IPS-18a (cell line): ENCODE measurements at regions not wholly inside any gene's neighbourhood (a gene's known extent, or its start where the extent isn't known, plus 50 kb on each side); places are given as distances from the start of the nearest gene placed in this dataset.
"Not testable (repeated sequence)": the region's sequence is repeated elsewhere in the genome, so short reads cannot be mapped to it uniquely, and the experiment has no call there.

Source experiments
- H3K27ac ChIP-seq: one replicate; pipeline ENCODE4 v1.5.1; 2013; ENCODE audit warnings: low read length
- H3K27me3 ChIP-seq: one replicate; pipeline ENCODE4 v1.6.1; 2013; ENCODE audit warnings: mild to moderate bottlenecking, low read length; ENCODE audit not compliant: control insufficient read depth, insufficient read depth
- H3K36me3 ChIP-seq: one replicate; pipeline ENCODE4 v1.6.1; 2013; ENCODE audit warnings: low read depth, low read length; ENCODE audit not compliant: control insufficient read depth
- H3K4me1 ChIP-seq: one replicate; pipeline ENCODE4 v1.6.1; 2013; ENCODE audit warnings: low read depth, low read length; ENCODE audit not compliant: control insufficient read depth
- H3K4me3 ChIP-seq: one replicate; pipeline ENCODE4 v1.5.1; 2013; ENCODE audit warnings: low read length
- H3K9ac ChIP-seq: one replicate; pipeline ENCODE4 v1.6.1; 2013; ENCODE audit warnings: mild to moderate bottlenecking, low read length, moderate library complexity
- H3K9me3 ChIP-seq: one replicate; pipeline ENCODE4 v1.6.1; 2013; ENCODE audit warnings: low read depth, low read length; ENCODE audit not compliant: control insufficient read depth

DNA sequence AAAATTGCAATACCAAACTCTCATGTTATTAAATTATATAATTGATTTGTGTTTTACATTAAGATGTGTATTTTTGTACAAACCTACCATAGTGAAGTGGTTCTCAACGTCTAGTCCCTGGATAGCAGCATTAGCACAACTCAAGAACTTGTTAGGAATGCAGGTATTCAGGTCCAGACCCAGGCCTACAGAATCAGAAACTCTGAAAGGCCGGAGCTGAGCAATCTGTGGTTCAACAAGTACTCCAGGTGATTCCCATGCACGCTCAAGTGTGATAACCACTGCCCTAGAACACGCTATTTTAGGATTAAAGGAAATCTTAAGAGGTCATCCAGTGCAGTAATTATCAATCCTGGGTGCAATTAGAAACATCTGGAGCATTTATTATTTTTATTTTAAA lies 456.3 kb downstream of the IRS2 start:
- Histone ChIP-seq H3K27ac (no peak overlapping the region), H3K4me1 (no peaks in the 10 kb centered on the region), H3K27me3 (no peaks in the 10 kb centered on the region), H3K4me3 (no peak overlapping the region), H3K9me3 (no peaks in the 10 kb centered on the region), H3K9ac (no peak overlapping the region), H3K36me3 (no peaks in the 10 kb centered on the region)

DNA sequence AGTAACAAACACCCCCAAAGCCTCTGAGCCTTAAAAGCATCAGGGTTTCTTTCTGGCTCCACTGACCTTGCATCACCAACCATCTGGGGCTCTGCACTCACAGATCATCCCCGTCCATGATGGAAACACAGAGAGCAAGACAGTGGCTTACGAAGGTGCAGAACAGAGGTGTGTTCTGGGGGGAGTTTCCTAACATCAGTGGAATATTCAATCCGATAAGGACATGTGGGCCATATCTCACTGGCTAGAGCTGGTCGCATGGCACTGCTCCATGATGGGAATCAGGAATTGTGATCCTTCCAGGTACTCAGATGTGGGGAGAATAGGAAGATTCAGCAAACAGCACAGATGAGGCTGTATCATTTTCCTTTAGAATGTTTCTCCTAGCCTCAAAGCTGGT lies 457.2 kb downstream of the IRS2 start:
- Histone ChIP-seq H3K27me3 (no peaks in the 10 kb centered on the region), H3K9me3 (no peaks in the 10 kb centered on the region), H3K9ac (no peak overlapping the region), H3K4me1 (no peaks in the 10 kb centered on the region), H3K27ac (no peak overlapping the region), H3K36me3 (no peaks in the 10 kb centered on the region), H3K4me3 (no peak overlapping the region)

GRCh38 chr13:109326601-109327000 lies 459.8 kb downstream of the IRS2 start:
- Histone ChIP-seq H3K27me3 (no peaks in the 10 kb centered on the region), H3K27ac (no peak overlapping the region), H3K4me3 (no peak overlapping the region), H3K9ac (no peak overlapping the region), H3K36me3 (no peaks in the 10 kb centered on the region), H3K4me1 (no peaks in the 10 kb centered on the region), H3K9me3 (no peaks in the 10 kb centered on the region)

GRCh38 chr13:109323338-109323737 lies 463.0 kb downstream of the IRS2 start:
- no peak overlapping the region for H3K4me3 ChIP-seq
- H3K27me3 ChIP-seq, result no peaks in the 10 kb centered on the region
- no peak overlapping the region for H3K27ac ChIP-seq
- no peak overlapping the region for H3K9ac ChIP-seq
- H3K36me3 ChIP-seq, result no peaks in the 10 kb centered on the region
- H3K4me1 ChIP-seq, result no peaks in the 10 kb centered on the region
- no peaks in the 10 kb centered on the region for H3K9me3 ChIP-seq

DNA sequence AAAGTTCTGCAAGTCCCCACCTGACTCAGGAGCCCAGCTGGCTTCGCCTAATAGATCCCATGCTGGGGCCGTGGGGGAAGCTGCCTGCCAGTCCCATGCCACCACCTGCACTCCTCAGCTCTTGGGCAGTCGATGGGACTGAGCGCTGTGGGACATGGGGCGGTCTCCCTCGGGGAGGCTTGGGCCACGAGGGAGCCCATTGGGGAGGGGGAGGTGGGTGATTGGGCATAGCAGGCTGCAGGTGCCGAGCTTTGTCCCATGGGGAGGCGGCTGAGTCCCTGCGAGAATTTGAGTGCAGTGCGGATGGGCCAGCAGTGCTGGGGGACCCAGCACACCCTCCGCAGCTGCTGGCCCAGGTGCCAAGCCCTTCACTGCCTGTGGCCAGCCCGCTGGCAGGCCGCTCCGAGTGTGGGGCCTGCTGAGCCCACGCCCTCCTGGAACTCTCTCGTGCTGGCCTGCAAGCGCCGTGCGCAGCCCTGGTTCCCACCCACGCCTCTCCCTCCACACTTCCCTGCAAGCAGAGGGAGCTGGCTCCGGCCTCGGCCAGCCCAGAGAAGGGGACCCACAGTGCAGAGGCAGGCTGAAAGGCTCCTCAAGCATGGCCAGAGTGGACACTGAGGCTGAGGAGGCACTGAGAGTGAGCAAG lies 467.3 kb downstream of the IRS2 start:
- Histone ChIP-seq H3K4me1 (no peaks in the 10 kb centered on the region), H3K36me3 (no peaks in the 10 kb centered on the region), H3K4me3 (no peak overlapping the region), H3K27me3 (no peaks in the 10 kb centered on the region), H3K9me3 (no peaks in the 10 kb centered on the region), H3K9ac (no peak overlapping the region), H3K27ac (no peak overlapping the region)

DNA sequence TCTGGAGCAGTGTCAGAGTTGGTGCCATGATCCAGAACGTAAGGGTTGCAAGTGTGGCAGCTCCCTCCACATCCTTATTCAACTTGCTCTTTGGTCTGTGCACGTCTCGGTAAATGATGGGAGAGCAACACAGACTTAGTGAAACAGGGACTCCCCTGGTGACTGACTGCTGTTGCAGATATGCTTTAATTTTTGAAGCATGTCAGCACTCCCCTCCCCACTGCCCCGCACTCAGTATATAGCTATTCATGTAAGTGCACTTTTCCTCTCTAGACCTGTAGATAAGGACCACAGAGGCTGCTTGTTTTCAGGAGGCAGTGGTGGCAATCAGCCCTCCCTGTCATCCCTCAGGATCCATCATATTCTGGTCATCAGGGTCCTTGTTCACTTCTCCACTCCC lies 470.9 kb downstream of the IRS2 start:
- Histone ChIP-seq H3K27ac (no peak overlapping the region), H3K4me1 (no peaks in the 10 kb centered on the region), H3K36me3 (no peaks in the 10 kb centered on the region), H3K9ac (no peak overlapping the region), H3K4me3 (no peak overlapping the region), H3K9me3 (no peaks in the 10 kb centered on the region), H3K27me3 (no peaks in the 10 kb centered on the region)

DNA sequence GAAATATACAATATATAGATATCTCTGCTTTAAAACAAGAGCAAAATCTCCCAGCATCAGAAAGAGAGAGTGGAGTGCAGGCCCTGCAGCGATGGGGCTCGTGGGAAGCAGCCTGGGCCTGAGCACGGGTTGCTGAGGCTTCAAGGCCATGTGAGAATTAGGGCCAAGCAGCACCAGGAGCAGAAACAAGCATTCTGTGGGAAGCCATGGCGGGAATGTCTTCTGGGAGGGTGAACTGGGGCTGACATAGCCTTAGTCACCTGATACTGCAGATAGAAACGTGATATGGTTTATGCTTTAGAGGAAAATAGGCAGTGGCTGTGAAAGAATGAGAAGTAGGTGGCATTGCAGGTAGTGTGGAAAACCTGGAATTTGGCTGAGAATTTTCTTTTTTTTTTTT lies 472.3 kb downstream of the IRS2 start:
- Histone ChIP-seq H3K4me3 (no peak overlapping the region), H3K9ac (no peak overlapping the region), H3K36me3 (no peaks in the 10 kb centered on the region), H3K27ac (no peak overlapping the region), H3K4me1 (no peaks in the 10 kb centered on the region), H3K27me3 (no peaks in the 10 kb centered on the region), H3K9me3 (no peaks in the 10 kb centered on the region)

- H3K27me3 ChIP-seq, result no peaks in the 10 kb centered on the region
- no peak overlapping the region for H3K27ac ChIP-seq
- H3K9ac ChIP-seq, result no peak overlapping the region
- H3K4me1 ChIP-seq, result no peaks in the 10 kb centered on the region
- H3K4me3 ChIP-seq, result no peak overlapping the region
- no peaks in the 10 kb centered on the region for H3K9me3 ChIP-seq
- H3K36me3 ChIP-seq, result no peaks in the 10 kb centered on the region
Measured at GRCh38 chr13:109312399-109312798, 474.0 kb downstream of the IRS2 start.

- H3K27me3 ChIP-seq, H3K9ac ChIP-seq, H3K9me3 ChIP-seq, H3K36me3 ChIP-seq, H3K4me3 ChIP-seq, H3K4me1 ChIP-seq, H3K27ac ChIP-seq: not testable (repeated sequence)
Measured at GRCh38 chr13:109311431-109311976, 474.9 kb downstream of the IRS2 start.

DNA sequence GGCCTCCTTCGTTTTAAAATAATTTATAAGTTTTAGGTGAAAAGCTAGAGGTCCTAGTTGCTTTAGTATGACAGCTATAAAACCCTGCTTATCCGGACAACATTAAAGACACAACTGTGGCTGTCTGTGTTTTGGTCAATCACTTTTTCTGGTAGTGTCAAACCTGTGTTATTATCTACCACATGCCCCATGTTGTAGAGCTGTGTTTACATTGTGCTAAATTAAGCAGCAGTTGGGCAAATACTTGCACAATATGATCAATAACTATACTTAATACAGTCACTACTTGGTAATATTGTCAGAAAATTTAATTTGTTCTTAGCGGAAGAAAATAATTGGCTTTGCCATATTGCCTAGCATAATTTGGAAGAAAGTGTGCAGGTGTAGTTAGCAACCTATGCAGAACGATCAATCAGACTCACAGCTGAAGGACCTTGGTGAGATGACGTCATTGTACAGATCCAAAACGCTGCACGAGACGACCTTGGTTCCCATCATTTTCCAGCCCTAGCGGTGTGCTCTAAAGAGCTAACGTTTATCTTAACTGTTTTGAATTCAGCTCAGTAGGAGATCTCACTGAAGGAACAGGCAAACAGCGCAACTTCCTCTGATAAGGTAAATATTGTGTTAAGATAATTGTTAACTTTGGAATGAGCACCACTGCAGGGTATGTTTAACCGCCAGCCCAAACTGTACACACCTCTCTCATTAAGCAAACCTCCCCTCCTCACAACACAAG lies 476.6 kb downstream of the IRS2 start:
- Histone ChIP-seq H3K9me3 (no peaks in the 10 kb centered on the region), H3K9ac (no peak overlapping the region), H3K4me1 (no peaks in the 10 kb centered on the region), H3K4me3 (no peak overlapping the region), H3K27ac (no peak overlapping the region), H3K36me3 (no peaks in the 10 kb centered on the region), H3K27me3 (no peaks in the 10 kb centered on the region)

DNA sequence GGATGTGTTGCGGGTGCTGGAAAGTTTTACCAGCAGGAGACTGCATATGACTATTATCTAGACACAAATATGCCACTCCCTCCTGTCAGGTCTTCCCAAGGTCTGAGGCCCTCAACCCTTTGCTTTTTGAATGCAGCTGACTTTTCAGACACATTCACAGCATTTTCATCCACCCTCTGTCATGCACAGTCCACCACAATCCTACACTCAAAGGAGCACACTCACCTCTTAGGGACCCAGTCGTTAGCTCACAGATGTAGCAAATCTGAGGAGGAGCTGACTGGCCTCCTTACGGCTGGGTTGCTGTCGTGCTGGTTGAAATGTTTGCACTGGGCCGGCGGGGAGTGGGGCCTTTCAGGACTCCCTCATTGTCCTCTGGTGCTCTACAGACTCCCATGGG lies 479.4 kb downstream of the IRS2 start:
- H3K27me3 ChIP-seq, result no peaks in the 10 kb centered on the region
- H3K4me3 ChIP-seq, result no peak overlapping the region
- no peaks in the 10 kb centered on the region for H3K4me1 ChIP-seq
- no peaks in the 10 kb centered on the region for H3K36me3 ChIP-seq
- no peak overlapping the region for H3K9ac ChIP-seq
- no peak overlapping the region for H3K27ac ChIP-seq
- no peaks in the 10 kb centered on the region for H3K9me3 ChIP-seq

GRCh38 chr13:109301726-109302125 lies 484.7 kb downstream of the IRS2 start:
- no peaks in the 10 kb centered on the region for H3K36me3 ChIP-seq
- H3K4me3 ChIP-seq, result no peak overlapping the region
- H3K9me3 ChIP-seq, result no peaks in the 10 kb centered on the region
- no peaks in the 10 kb centered on the region for H3K4me1 ChIP-seq
- H3K27me3 ChIP-seq, result no peaks in the 10 kb centered on the region
- H3K9ac ChIP-seq, result no peak overlapping the region
- H3K27ac ChIP-seq, result no peak overlapping the region
